Left ventricle myocardium inferior (tissue), 1 donor: ENCODE measurements at regions not wholly inside any gene's neighbourhood (a gene's known extent, or its start where the extent isn't known, plus 50 kb on each side); places are given as distances from the start of the nearest gene placed in this dataset.
"Not testable (repeated sequence)": the region's sequence is repeated elsewhere in the genome, so short reads cannot be mapped to it uniquely, and the experiment has no call there.

Experiments
- DNase-seq: peaks from one replicate; pipeline ENCODE4 v3.0.0-alpha.2; 2020
- H3K27ac ChIP-seq: fragments of 200-600 bp; replicated peaks from 2 replicates; pipeline ENCODE4 v1.8.0; 2021
- H3K27me3 ChIP-seq: fragments of 200-600 bp; 2 replicates; pipeline ENCODE4 v1.8.0; 2021; ENCODE audit warnings: low read depth
- H3K36me3 ChIP-seq: fragments of 200-600 bp; 2 replicates; pipeline ENCODE4 v1.8.0; 2021
- H3K4me1 ChIP-seq: fragments of 200-600 bp; 2 replicates; pipeline ENCODE4 v1.8.0; 2021
- H3K4me3 ChIP-seq: fragments of 200-600 bp; 2 replicates; pipeline ENCODE4 v1.8.0; 2021; ENCODE audit warnings: mild to moderate bottlenecking, moderate library complexity
- H3K9me3 ChIP-seq: fragments of 200-600 bp; replicated peaks from 2 replicates; pipeline ENCODE4 v1.8.0; 2021
- CTCF ChIP-seq: fragments of 200-600 bp; IDR thresholded peaks from 2 replicates; pipeline ENCODE4 v1.8.0; 2021; ENCODE audit warnings: antibody characterized with exemption, mild to moderate bottlenecking, borderline replicate concordance
- intact Hi-C: fragments of 100-400 bp; cut with micrococcal nuclease; formaldehyde crosslinking; loops from one replicate; pipeline ENCODE4 v1.11.0; 2022
- donor health status: DM: no; HTN: yes; CAD: no; lungs with severe emphysema.

- DNase-seq, H3K36me3 ChIP-seq, H3K4me3 ChIP-seq, intact Hi-C loops, H3K4me1 ChIP-seq, H3K9me3 ChIP-seq, H3K27me3 ChIP-seq, H3K27ac ChIP-seq: not testable (repeated sequence)
- peak; percentile 62 for TF ChIP-seq CTCF
These were observed 287.1 kb downstream of the SPATA31A6 start for GRCh38 chr9:42470577-42470976.

GRCh38 chr9:42490989-42491388 is 307.5 kb downstream of the SPATA31A6 start:
- H3K9me3 ChIP-seq, H3K4me3 ChIP-seq, intact Hi-C loops, H3K27me3 ChIP-seq, DNase-seq, H3K27ac ChIP-seq, H3K4me1 ChIP-seq, H3K36me3 ChIP-seq: not testable (repeated sequence)

GRCh38 chr9:42502620-42503264 is 319.3 kb downstream of the SPATA31A6 start:
- H3K27me3 ChIP-seq, H3K4me3 ChIP-seq, H3K36me3 ChIP-seq, H3K4me1 ChIP-seq, DNase-seq, intact Hi-C loops, H3K9me3 ChIP-seq, H3K27ac ChIP-seq: not testable (repeated sequence)

GRCh38 chr9:42508111-42508510 is 324.7 kb downstream of the SPATA31A6 start:
- DNase-seq, H3K4me3 ChIP-seq, H3K27ac ChIP-seq, H3K9me3 ChIP-seq, H3K36me3 ChIP-seq, H3K4me1 ChIP-seq, H3K27me3 ChIP-seq, intact Hi-C loops: not testable (repeated sequence)

- H3K4me3 ChIP-seq, H3K27ac ChIP-seq, H3K9me3 ChIP-seq, intact Hi-C loops, DNase-seq, H3K4me1 ChIP-seq, H3K36me3 ChIP-seq, H3K27me3 ChIP-seq: not testable (repeated sequence)
These were observed 330.1 kb downstream of the SPATA31A6 start for GRCh38 chr9:42513535-42513934.

GRCh38 chr9:42534325-42534983 is 351.0 kb downstream of the SPATA31A6 start:
- DNase-seq, H3K36me3 ChIP-seq, H3K4me3 ChIP-seq, H3K4me1 ChIP-seq, intact Hi-C loops, H3K27me3 ChIP-seq, H3K27ac ChIP-seq, H3K9me3 ChIP-seq: not testable (repeated sequence)

- H3K27ac ChIP-seq, H3K27me3 ChIP-seq, intact Hi-C loops, H3K36me3 ChIP-seq, H3K4me3 ChIP-seq, H3K9me3 ChIP-seq, H3K4me1 ChIP-seq: not testable (repeated sequence)
- DNase-seq = peak; percentile 8
- TF ChIP-seq CTCF = peak; percentile 16
These were observed 351.5 kb downstream of the SPATA31A6 start for GRCh38 chr9:42534984-42535325.

GRCh38 chr9:42550789-42551357 is 367.4 kb downstream of the SPATA31A6 start:
- DNase-seq, intact Hi-C loops, H3K9me3 ChIP-seq, H3K4me1 ChIP-seq, H3K27ac ChIP-seq, H3K4me3 ChIP-seq, H3K36me3 ChIP-seq, H3K27me3 ChIP-seq: not testable (repeated sequence)

GRCh38 chr9:42568530-42568929 is 385.1 kb downstream of the SPATA31A6 start:
- H3K4me3 ChIP-seq, H3K27ac ChIP-seq, H3K27me3 ChIP-seq, intact Hi-C loops, DNase-seq, H3K4me1 ChIP-seq, H3K9me3 ChIP-seq, H3K36me3 ChIP-seq: not testable (repeated sequence)

GRCh38 chr9:42568942-42569556 is 385.6 kb downstream of the SPATA31A6 start:
- H3K9me3 ChIP-seq, H3K27me3 ChIP-seq, H3K36me3 ChIP-seq, H3K27ac ChIP-seq, H3K4me1 ChIP-seq, H3K4me3 ChIP-seq, DNase-seq, intact Hi-C loops: not testable (repeated sequence)

GRCh38 chr9:42577851-42578250 is 394.4 kb downstream of the SPATA31A6 start:
- H3K27ac ChIP-seq, intact Hi-C loops, DNase-seq, H3K36me3 ChIP-seq, H3K4me1 ChIP-seq, H3K27me3 ChIP-seq, H3K4me3 ChIP-seq, H3K9me3 ChIP-seq: not testable (repeated sequence)
